ENCODE measurements at regions not wholly inside any gene's neighbourhood (a gene's known extent, or its start where the extent isn't known, plus 50 kb on each side); places are given as distances from the start of the nearest gene placed in this dataset.

DNA sequence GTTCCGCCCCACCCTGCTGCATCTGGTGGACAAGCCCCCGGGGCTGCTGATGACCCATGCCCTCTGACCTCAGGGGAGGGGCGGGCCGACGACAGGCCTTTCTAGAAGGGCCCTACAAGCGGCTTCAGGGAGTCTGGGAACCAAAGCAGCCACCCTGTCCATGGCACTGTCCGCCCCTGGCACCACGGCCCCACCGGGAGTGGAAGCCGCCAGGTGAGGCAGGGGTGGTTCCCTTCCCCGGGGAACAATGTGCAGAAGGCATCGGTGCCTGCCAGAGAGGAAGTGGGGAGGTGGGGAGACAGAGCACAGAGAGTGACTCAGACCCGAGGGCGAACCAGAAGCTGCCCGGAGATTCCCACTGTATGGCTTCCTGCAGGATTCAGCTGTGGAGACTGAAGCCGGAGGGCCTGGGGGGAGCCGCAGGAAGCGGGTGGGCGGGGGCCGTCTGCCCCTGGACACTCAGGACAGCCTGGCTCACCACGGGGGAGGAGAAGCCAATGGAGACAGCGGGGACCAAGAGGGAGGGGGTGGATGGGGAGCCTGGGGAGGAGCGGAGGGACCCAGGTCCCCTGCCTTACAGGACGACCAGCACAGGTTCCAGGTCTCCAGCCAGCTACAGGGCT is 134.0 kb downstream of the TPRA1 start:
- intact Hi-C loops (cut with DNase I; ENCODE audit: low total_unique reads), result loop anchor here (5.0 to 10.0 kb wide), 3 partner anchors 702 to 932 kb away; partner anchors contain the start of gene CHST13
- peaks cover 4 to 67% of the 10 kb centered on the region in 2 donors for H3K27me3 ChIP-seq
- H3K4me1 ChIP-seq, result peaks cover 0 to 24% (median 23%) of the 10 kb centered on the region in 4 donors
- TF ChIP-seq, protein P1, sequence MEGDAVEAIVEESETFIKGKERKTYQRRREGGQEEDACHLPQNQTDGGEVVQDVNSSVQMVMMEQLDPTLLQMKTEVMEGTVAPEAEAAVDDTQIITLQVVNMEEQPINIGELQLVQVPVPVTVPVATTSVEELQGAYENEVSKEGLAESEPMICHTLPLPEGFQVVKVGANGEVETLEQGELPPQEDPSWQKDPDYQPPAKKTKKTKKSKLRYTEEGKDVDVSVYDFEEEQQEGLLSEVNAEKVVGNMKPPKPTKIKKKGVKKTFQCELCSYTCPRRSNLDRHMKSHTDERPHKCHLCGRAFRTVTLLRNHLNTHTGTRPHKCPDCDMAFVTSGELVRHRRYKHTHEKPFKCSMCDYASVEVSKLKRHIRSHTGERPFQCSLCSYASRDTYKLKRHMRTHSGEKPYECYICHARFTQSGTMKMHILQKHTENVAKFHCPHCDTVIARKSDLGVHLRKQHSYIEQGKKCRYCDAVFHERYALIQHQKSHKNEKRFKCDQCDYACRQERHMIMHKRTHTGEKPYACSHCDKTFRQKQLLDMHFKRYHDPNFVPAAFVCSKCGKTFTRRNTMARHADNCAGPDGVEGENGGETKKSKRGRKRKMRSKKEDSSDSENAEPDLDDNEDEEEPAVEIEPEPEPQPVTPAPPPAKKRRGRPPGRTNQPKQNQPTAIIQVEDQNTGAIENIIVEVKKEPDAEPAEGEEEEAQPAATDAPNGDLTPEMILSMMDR (IDR thresholded peaks at IDR 0.05), result no peak
- DNase-seq, result peak; percentile 19 to 54
- H3K27ac ChIP-seq, result no peak overlapping the region
- no peaks in the 10 kb centered on the region for H3K9me3 ChIP-seq
- peak overlapping the region in 1 of 2 donors; percentile 13 for H3K4me3 ChIP-seq
- no peaks in the 10 kb centered on the region for H3K36me3 ChIP-seq

DNA sequence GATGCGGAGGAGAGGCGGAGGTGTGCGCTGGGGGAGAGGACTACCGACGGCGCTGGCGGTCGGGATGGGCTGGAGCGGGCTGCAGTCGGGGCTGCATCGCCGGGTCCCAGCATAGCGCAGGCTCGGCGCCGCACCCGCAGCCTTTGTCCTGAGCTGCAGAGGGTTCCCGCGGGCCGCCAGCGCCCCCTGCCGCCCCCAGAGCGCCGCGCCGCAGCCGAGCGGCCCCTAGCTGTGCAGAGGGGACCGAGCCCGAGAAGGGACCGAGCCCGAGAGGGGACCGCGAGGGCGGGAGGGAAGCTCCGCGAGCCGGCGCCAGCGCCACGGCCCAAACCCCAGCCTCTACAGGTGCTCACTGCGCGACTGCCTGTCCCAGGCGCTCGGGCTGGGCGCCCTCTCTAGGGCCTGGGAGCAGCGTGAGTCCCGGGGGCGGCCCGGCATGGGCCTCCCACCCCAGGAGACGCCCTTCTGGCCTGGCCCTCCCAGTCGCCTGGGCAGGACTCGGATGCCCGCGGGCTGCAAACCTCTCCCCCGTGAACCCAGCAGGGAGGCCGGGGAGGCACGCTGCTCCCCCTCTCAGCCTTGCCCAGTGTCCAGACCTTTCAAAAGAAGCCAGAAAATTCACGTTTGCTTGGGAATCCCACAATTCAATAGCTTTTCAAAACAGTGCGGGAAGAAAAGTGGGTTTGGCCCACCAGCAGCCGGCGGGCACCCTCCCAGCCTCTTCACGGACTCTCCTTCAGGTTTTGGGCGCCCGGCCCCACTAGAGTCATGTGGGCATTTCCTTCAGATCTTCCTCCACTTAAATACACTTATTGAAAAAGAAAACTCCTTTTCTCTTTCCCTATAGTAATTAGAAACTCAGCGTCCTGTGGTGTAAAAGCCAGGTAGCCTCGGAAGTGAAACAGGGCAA is 134.7 kb downstream of the TPRA1 start:
- TF ChIP-seq, protein P1 (IDR thresholded peaks at IDR 0.05), result peak; percentile 88 to 89
- Histone ChIP-seq H3K36me3 (no peaks in the 10 kb centered on the region), H3K27me3 (peaks cover 4 to 73% of the 10 kb centered on the region in 2 donors), H3K27ac (no peak overlapping the region), H3K4me1 (peaks cover 0 to 24% (median 23%) of the 10 kb centered on the region in 4 donors), H3K9me3 (no peaks in the 10 kb centered on the region), H3K4me3 (peak overlapping the region; percentile 9 to 33)
- peak; percentile 61 to 72 for DNase-seq
- intact Hi-C loops (cut with DNase I; ENCODE audit: low total_unique reads), result loop anchor here (5.0 to 10.0 kb wide), 3 partner anchors 701 to 931 kb away; partner anchors contain the start of gene CHST13

DNA sequence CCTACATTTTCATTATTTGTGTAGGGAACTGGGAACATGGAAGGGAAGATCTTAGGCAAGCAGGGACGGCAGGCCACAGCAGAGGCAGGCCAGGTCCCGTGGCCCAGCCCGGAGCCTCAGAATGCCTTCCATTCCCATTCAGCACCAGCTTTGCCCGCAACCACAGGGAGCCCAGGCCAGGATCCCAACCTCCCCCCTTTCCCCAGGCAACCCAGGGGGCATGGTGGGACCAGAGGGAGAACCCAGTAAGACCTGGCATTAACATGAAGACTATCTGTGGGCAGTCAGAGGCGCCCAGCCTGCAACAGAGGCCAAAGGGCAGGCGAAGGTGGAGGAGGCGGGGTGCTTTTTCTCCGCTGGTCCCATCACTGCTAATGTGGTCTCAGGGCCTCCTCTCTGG is 135.6 kb downstream of the TPRA1 start:
- DNase-seq, result peak; percentile 7 to 47
- Histone ChIP-seq H3K27ac (no peak overlapping the region), H3K9me3 (no peaks in the 10 kb centered on the region), H3K36me3 (no peaks in the 10 kb centered on the region), H3K27me3 (peaks cover 4 to 81% of the 10 kb centered on the region in 2 donors), H3K4me3 (no peak overlapping the region), H3K4me1 (peaks cover 0 to 24% (median 23%) of the 10 kb centered on the region in 4 donors)
- TF ChIP-seq, protein P1 (IDR thresholded peaks at IDR 0.05), result no peak
- intact Hi-C loops (cut with DNase I; ENCODE audit: low total_unique reads), result loop anchor here (5.0 to 10.0 kb wide), 3 partner anchors 700 to 930 kb away; partner anchors contain the start of gene CHST13

DNA sequence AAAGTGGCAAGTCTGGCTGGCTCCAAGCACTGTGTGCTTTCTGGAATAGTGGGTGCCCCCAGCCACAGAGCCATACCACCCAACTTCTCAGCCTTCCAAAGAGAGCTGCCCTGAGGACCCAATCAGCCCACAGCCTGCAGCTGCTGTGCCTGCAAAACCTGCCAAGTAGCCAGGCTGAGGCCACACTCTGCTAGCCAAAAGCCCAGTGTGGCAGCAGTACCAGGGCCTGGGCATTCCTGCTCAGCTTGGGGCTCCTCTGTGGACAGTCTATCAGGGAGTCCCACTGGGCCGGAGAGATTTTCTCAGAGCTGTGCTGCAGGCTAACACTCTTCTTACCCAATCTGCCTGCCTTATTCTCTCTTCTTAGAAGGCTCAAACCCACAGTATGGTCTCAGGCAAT is 136.5 kb downstream of the TPRA1 start:
- Histone ChIP-seq H3K9me3 (no peaks in the 10 kb centered on the region), H3K36me3 (no peaks in the 10 kb centered on the region), H3K4me3 (no peak overlapping the region), H3K4me1 (peaks cover 0 to 24% (median 23%) of the 10 kb centered on the region in 4 donors), H3K27ac (no peak overlapping the region), H3K27me3 (peaks cover 4 to 88% of the 10 kb centered on the region in 2 donors)
- DNase-seq, result peak; percentile 2 to 48
- intact Hi-C loops (cut with DNase I; ENCODE audit: low total_unique reads), result loop anchor here (10.0 kb wide), 2 partner anchors 699 to 929 kb away; partner anchors contain the start of gene CHST13
- TF ChIP-seq, protein P1 (IDR thresholded peaks at IDR 0.05), result no peak

DNA sequence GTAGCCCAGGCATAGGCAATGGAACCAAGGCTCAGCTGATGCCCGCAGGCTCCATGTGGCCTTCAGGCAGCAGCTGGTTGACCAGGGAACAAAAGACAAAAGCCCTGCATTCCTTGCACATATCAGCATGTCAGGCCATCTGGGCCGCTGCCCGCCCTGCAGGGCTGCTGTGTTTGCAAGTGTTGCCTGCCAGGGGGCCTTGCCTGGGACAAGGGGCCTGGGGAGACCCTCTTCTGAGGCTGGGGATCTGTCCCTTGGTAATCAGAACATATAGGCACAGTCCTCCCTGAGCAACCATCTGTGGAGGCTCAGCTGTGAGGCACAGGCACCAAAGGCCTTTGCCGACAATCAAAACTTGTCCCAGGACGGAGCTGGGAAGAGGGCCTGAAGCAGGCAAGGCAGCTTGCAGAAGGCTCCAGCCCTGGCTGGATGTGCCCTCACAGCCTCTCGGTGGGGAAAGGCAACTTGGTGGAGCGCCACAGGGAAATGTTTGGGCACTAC is 138.2 kb downstream of the TPRA1 start:
- Histone ChIP-seq H3K36me3 (no peaks in the 10 kb centered on the region), H3K27me3 (peaks cover 0 to 90% of the 10 kb centered on the region in 2 donors), H3K4me3 (no peak overlapping the region), H3K4me1 (peaks cover 0 to 24% (median 23%) of the 10 kb centered on the region in 4 donors), H3K27ac (no peak overlapping the region), H3K9me3 (no peaks in the 10 kb centered on the region)
- peak; percentile 12 to 35 for DNase-seq
- TF ChIP-seq, protein P1 (IDR thresholded peaks at IDR 0.05), result no peak
- intact Hi-C loops (cut with DNase I; ENCODE audit: low total_unique reads), result loop anchor here (10.0 kb wide), 2 partner anchors 698 to 928 kb away; partner anchors contain the start of gene CHST13
